H1 (cell line): ENCODE measurements at regions not wholly inside any gene's neighbourhood (a gene's known extent, or its start where the extent isn't known, plus 50 kb on each side); places are given as distances from the start of the nearest gene placed in this dataset.

Source experiments
- CTCF ChIA-PET: fragments of 300-600 bp; sonication (Branson Sonifier 250); formaldehyde crosslinking; loops from one replicate; lab custom pipeline; 2021; ENCODE audit not compliant: partially characterized antibody; lab: Charles Lee
- POLR2A ChIA-PET: fragments of 300-600 bp; sonication (Branson Sonifier 250); formaldehyde crosslinking; loops from one replicate; lab custom pipeline; 2021; ENCODE audit warnings: inconsistent platforms; ENCODE audit not compliant: partially characterized antibody; lab: Charles Lee
- DNase-seq, 2 experiments: peaks; one replicate each; pipeline versions ENCODE4 v3.0.0 to v3.0.0-alpha.2; 2010 to 2022; ENCODE audit warnings: low spot score in 2 of 2, low read depth in 1 of 2, mixed read lengths in 1 of 2
- FAIRE-seq: peaks from 2 replicates; lab custom pipeline; 2011; peaks lifted over from hg19 to GRCh38; lab: Jason Lieb, UNC
- H2AFZ ChIP-seq: 2 replicates; pipeline ENCODE4 v1.8.1; 2012; ENCODE audit warnings: low read length, inconsistent platforms
- H2AK5ac ChIP-seq: 2 replicates; pipeline ENCODE4 v1.6.1; 2013; ENCODE audit warnings: low read depth, low read length
- H2BK120ac ChIP-seq: replicated peaks from 2 replicates; pipeline ENCODE3; 2013; ENCODE audit warnings: low read depth, low read length, inconsistent platforms
- H2BK12ac ChIP-seq: 2 replicates; pipeline ENCODE4 v1.6.1; 2013; ENCODE audit warnings: low read depth, low read length
- H2BK15ac ChIP-seq: 2 replicates; pipeline ENCODE4 v1.6.1; 2013; ENCODE audit warnings: low read length
- H2BK20ac ChIP-seq: 2 replicates; pipeline ENCODE4 v1.6.1; 2013; ENCODE audit warnings: low read length
- H2BK5ac ChIP-seq: 2 replicates; pipeline ENCODE4 v1.6.1; 2013; ENCODE audit warnings: low read depth, low read length
- H3K14ac ChIP-seq: 2 replicates; pipeline ENCODE4 v1.6.1; 2013; ENCODE audit warnings: inconsistent platforms; ENCODE audit not compliant: insufficient read length
- H3K18ac ChIP-seq: 2 replicates; pipeline ENCODE4 v1.6.1; 2013; ENCODE audit warnings: low read length; ENCODE audit errors: extremely low read depth
- H3K23ac ChIP-seq: 2 replicates; pipeline ENCODE4 v1.6.1; 2013; ENCODE audit warnings: inconsistent platforms; ENCODE audit not compliant: insufficient read length
- H3K23me2 ChIP-seq: 2 replicates; pipeline ENCODE4 v1.6.1; 2013; ENCODE audit warnings: low read depth, low read length
- H3K27ac ChIP-seq: 2 replicates; pipeline ENCODE4 v1.6.1; 2011; ENCODE audit warnings: low read depth, low read length, inconsistent platforms
- H3K27me3 ChIP-seq, 4 experiments: replicated peaks in 1 of 4; 1 replicate in 1 of 4; 2 replicates in 3 of 4; pipeline versions ENCODE4 v1.6.1 to v1.8.1; 2011 to 2013; ENCODE audit warnings: low read length in 3 of 4, mild to moderate bottlenecking in 3 of 4, inconsistent platforms in 2 of 4, mixed read lengths in 2 of 4, moderate library complexity in 1 of 4; ENCODE audit not compliant: control insufficient read depth in 3 of 4, insufficient read depth in 3 of 4; ENCODE audit errors: extremely low read depth in 1 of 4
- H3K36me3 ChIP-seq, 4 experiments: 2 replicates each; pipeline versions ENCODE4 v1.6.1 to v1.8.1; 2011 to 2013; ENCODE audit warnings: mild to moderate bottlenecking in 4 of 4, low read length in 3 of 4, moderate library complexity in 2 of 4, control low read depth in 1 of 4, inconsistent platforms in 1 of 4; ENCODE audit not compliant: insufficient read depth in 4 of 4, control insufficient read depth in 2 of 4
- H3K4ac ChIP-seq: replicated peaks from 2 replicates; pipeline ENCODE3; 2013; ENCODE audit warnings: low read length, low read depth, mixed read lengths, inconsistent platforms; ENCODE audit not compliant: insufficient read length
- H3K4me1 ChIP-seq, 4 experiments: replicated peaks in 1 of 4; 1 replicate in 1 of 4; 2 replicates in 3 of 4; pipeline versions ENCODE4 v1.6.1 to v1.8.1; 2011 to 2013; ENCODE audit warnings: low read length in 3 of 4, inconsistent platforms in 2 of 4, mixed read lengths in 1 of 4; ENCODE audit not compliant: insufficient read depth in 4 of 4, control insufficient read depth in 3 of 4
- H3K4me2 ChIP-seq, 2 experiments: 2 replicates each; pipeline versions ENCODE4 v1.6.1 to v1.8.1; 2011 to 2013; ENCODE audit warnings: low read depth in 2 of 2, low read length in 2 of 2, control low read depth in 1 of 2, inconsistent platforms in 1 of 2, mild to moderate bottlenecking in 1 of 2; ENCODE audit not compliant: insufficient read depth in 1 of 2
- H3K4me3 ChIP-seq, 4 experiments: fragments of 200-600, 300-600 bp in 1 of 4; sonication (generic), shearing (Covaris generic), sonication (Bioruptor Twin) in 1 of 4; 2 replicates each; pipeline versions ENCODE4 v1.5.1 to v1.8.1; 2011 to 2016; ENCODE audit warnings: low read length in 4 of 4, low read depth in 3 of 4, control low read depth in 2 of 4, inconsistent platforms in 2 of 4, mild to moderate bottlenecking in 2 of 4, mixed read lengths in 1 of 4, moderate library complexity in 1 of 4; ENCODE audit not compliant: insufficient read depth in 2 of 4; ENCODE audit errors: extremely low read depth in 1 of 4
- H3K56ac ChIP-seq: replicated peaks from 2 replicates; pipeline ENCODE3; 2013; ENCODE audit warnings: low read depth, mild to moderate bottlenecking, mixed read lengths, low read length, inconsistent platforms; ENCODE audit not compliant: insufficient read length
- H3K79me1 ChIP-seq: 2 replicates; pipeline ENCODE4 v1.6.1; 2013; ENCODE audit warnings: low read depth, low read length, control low read depth
- H3K79me2 ChIP-seq, 2 experiments: 2 replicates each; pipeline versions ENCODE4 v1.6.1 to v1.8.1; 2012 to 2013; ENCODE audit warnings: low read length in 2 of 2, mild to moderate bottlenecking in 2 of 2, inconsistent platforms in 1 of 2; ENCODE audit not compliant: insufficient read depth in 2 of 2, control insufficient read depth in 1 of 2
- H3K9ac ChIP-seq, 4 experiments: replicated peaks in 1 of 4; 1 replicate in 1 of 4; 2 replicates in 3 of 4; pipeline versions ENCODE4 v1.6.1 to v1.8.1; 2011 to 2013; ENCODE audit warnings: low read depth in 3 of 4, low read length in 3 of 4, control low read depth in 2 of 4, mild to moderate bottlenecking in 2 of 4, moderate library complexity in 2 of 4, inconsistent platforms in 1 of 4; ENCODE audit errors: extremely low read depth in 1 of 4
- H3K9me3 ChIP-seq, 2 experiments: 2 replicates each; pipeline versions ENCODE4 v1.6.1 to v1.8.1; 2012 to 2013; ENCODE audit warnings: mild to moderate bottlenecking in 2 of 2, moderate library complexity in 2 of 2, control low read depth in 1 of 2, inconsistent platforms in 1 of 2, low read depth in 1 of 2, low read length in 1 of 2, mixed read lengths in 1 of 2; ENCODE audit not compliant: insufficient read depth in 2 of 2
- H4K20me1 ChIP-seq, 2 experiments: replicated peaks in 1 of 2; 2 replicates each; pipeline versions ENCODE3 to v1.8.1; 2011 to 2013; ENCODE audit warnings: inconsistent platforms in 2 of 2, low read length in 2 of 2, mild to moderate bottlenecking in 1 of 2; ENCODE audit not compliant: insufficient read depth in 2 of 2, control insufficient read depth in 1 of 2
- H4K5ac ChIP-seq: 2 replicates; pipeline ENCODE4 v1.6.1; 2013; ENCODE audit warnings: low read length, low read depth, mixed read lengths, inconsistent platforms; ENCODE audit not compliant: insufficient read length
- H4K8ac ChIP-seq: 2 replicates; pipeline ENCODE4 v1.8.0; 2013; ENCODE audit warnings: mild to moderate bottlenecking, moderate library complexity, low read length, inconsistent platforms; ENCODE audit not compliant: insufficient read depth; ENCODE audit errors: extremely low read depth
- H4K91ac ChIP-seq: replicated peaks from 2 replicates; pipeline ENCODE3; 2013; ENCODE audit warnings: low read length, mixed read lengths, inconsistent platforms; ENCODE audit not compliant: insufficient read length
- SRF ChIP-seq: IDR thresholded peaks from 2 replicates; pipeline ENCODE4 v1.6.1; 2011; ENCODE audit warnings: mild to moderate bottlenecking, low read depth, low read length, moderate library complexity
- TEAD4 ChIP-seq: IDR thresholded peaks from 2 replicates; pipeline ENCODE4 v1.6.1; 2012; ENCODE audit warnings: low read depth, low read length, inconsistent platforms, mixed read lengths
- WGBS, 2 experiments: shearing (Covaris generic) in 1 of 2; methylation state at CpG; one replicate each; pipeline versions ENCODE4 v1.1.6 to v1.1.7; 2013 to 2015; ENCODE audit warnings: low lambda C conversion rate in 2 of 2, mixed read lengths in 2 of 2, inconsistent platforms in 1 of 2, low coverage in 1 of 2, missing lambda C conversion rate in 1 of 2; ENCODE audit not compliant: insufficient replicate concordance in 2 of 2, insufficient coverage in 1 of 2, insufficient read length in 1 of 2; ENCODE audit errors: extremely low coverage in 1 of 2, missing lambda C conversion rate in 1 of 2; 5-methylcytosine and 5-hydroxymethylcytosine counted together

GRCh38 chr2:41727152-41727551, 320.7 kb upstream of the PKDCC start:
- Histone ChIP-seq H3K56ac (no peak overlapping the region), H2BK20ac (no peak overlapping the region), H3K27me3 (no peaks in the 10 kb centered on the region), H4K20me1 (no peaks in the 10 kb centered on the region), H3K4me3 (no peak overlapping the region), H2BK12ac (no peak overlapping the region), H4K8ac (no peak overlapping the region), H3K27ac (no peak overlapping the region), H3K4me2 (no peak overlapping the region), H3K18ac (no peak overlapping the region), H3K36me3 (no peaks in the 10 kb centered on the region), H3K4me1 (peaks cover 0 to 6% (median 0%) of the 10 kb centered on the region in 4 experiments; a peak in 1 of 7 replicates), H2AK5ac (no peak overlapping the region), H3K9ac (no peak overlapping the region), H3K9me3 (no peaks in the 10 kb centered on the region), H2BK5ac (no peak overlapping the region), H2BK15ac (no peak overlapping the region), H2BK120ac (no peak overlapping the region), H3K23ac (no peak overlapping the region), H3K14ac (no peak overlapping the region), H3K79me2 (no peaks in the 10 kb centered on the region), H3K4ac (no peak overlapping the region), H4K5ac (no peak overlapping the region), H3K79me1 (no peaks in the 10 kb centered on the region), H4K91ac (no peak overlapping the region), H3K23me2 (no peaks in the 10 kb centered on the region; the same call in 1 of the 2 replicates), H2AFZ (no peak overlapping the region)
- FAIRE-seq (no peak), DNase-seq (no peak)
- CTCF ChIA-PET = interaction anchor here (0.7 kb wide), 1 partner anchor 300 kb away, joined by 3 read pairs; no protein-coding TSS in a partner anchor
- 92% methylated on average over 2 of the region's 2 CpGs; no CpG with 5 or more reads in 1 of the 2 experiments for WGBS, 2 experiments
- POLR2A ChIA-PET = no interaction called here
- TF ChIP-seq TEAD4 (no peak), SRF (no peak)
